Right cardiac atrium (tissue), 5 donors: ENCODE measurements at regions not wholly inside any gene's neighbourhood (a gene's known extent, or its start where the extent isn't known, plus 50 kb on each side); places are given as distances from the start of the nearest gene placed in this dataset.

ENCODE experiments used
- ATAC-seq, 2 donors: fragments of 200-7000 bp; cut with Tn5 transposase; one replicate each; pipeline versions ENCODE4 v1.8.0 to v1.9.1; 2020; ENCODE audit warnings: moderate library complexity in 2 of 2, mild to moderate bottlenecking in 1 of 2
- DNase-seq, 3 donors: peaks; one replicate each; pipeline ENCODE4 v3.0.0-alpha.2; 2020
- H3K27ac ChIP-seq: one replicate; pipeline ENCODE4 v1.5.1; 2013; ENCODE audit warnings: mild to moderate bottlenecking, low read length, control low read depth, moderate library complexity
- H3K27me3 ChIP-seq: one replicate; pipeline ENCODE4 v1.6.1; 2013; ENCODE audit not compliant: control insufficient read depth, insufficient read depth
- H3K4me1 ChIP-seq: one replicate; pipeline ENCODE4 v1.6.1; 2013; ENCODE audit warnings: low read length; ENCODE audit not compliant: control insufficient read depth, insufficient read depth
- H3K4me3 ChIP-seq: one replicate; pipeline ENCODE4 v1.5.1; 2013; ENCODE audit warnings: low read length, control low read depth
- H3K9me3 ChIP-seq: one replicate; pipeline ENCODE4 v1.6.1; 2013; ENCODE audit warnings: low read length; ENCODE audit not compliant: control insufficient read depth
- WGBS: extraction: QIAGEN DNeasy Blood & Tissue Kit; methylation state at CpG from one replicate; pipeline ENCODE4 v1.1.7; 2013; 5-methylcytosine and 5-hydroxymethylcytosine counted together
- intact Hi-C, 4 donors: fragments of 100-400 bp; cut with DNase I; formaldehyde crosslinking; loops; one replicate each; pipeline versions ENCODE4 v1.11.0 to v1.14.0; 2022 to 2023
- donor health status: healthy with polysubstance abuse.
- donor health status: DM: no; HTN: yes; CAD: no.
- donor health status: DM: no; HTN: no; CAD: no.
- donor health status: DM: no; HTN: yes; CAD: no; lungs with severe emphysema.
- donor health status: DM: yes; HTN: yes; CAD: no.

GRCh38 chr4:24240655-24241054, 343.7 kb downstream of the DHX15 start:
- Histone ChIP-seq H3K9me3 (no peaks in the 10 kb centered on the region), H3K4me1 (peaks cover 2% of the 10 kb centered on the region), H3K27me3 (no peaks in the 10 kb centered on the region), H3K27ac (peak overlapping the region; percentile 65), H3K4me3 (no peak overlapping the region)
- intact Hi-C loops: no loop called here
- ATAC-seq (no peak), DNase-seq (no peak)

- Histone ChIP-seq H3K9me3 (no peaks in the 10 kb centered on the region), H3K4me1 (peaks cover 2% of the 10 kb centered on the region), H3K4me3 (no peak overlapping the region), H3K27ac (no peak overlapping the region), H3K27me3 (no peaks in the 10 kb centered on the region)
- DNase-seq: peak in 2 of 3 donors; percentile 33 to 64
- 68% methylated on average over 7 of the region's 7 CpGs for WGBS
- ATAC-seq: peak; percentile 50 to 58
- intact Hi-C loops: no loop called here
Measured at GRCh38 chr4:24237709-24238108, 346.6 kb downstream of the DHX15 start.

DNA sequence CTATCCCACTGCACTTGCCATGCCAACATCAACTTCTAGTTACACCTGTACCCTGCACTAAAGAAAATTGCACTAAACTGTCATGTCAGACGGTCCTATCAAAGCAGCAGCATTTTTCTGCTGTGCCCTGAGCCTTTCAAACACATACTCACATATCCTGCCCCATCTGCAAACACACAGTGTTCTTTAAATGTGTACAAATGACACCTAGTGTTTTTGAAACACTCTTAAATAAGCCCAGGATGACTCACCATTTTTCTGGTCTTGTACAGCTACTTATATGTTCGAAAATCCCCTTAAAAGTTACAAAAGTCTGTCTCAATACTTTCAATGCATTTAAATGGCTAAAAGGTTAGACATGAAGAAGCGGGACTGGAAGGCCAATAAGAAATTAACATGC, 346.7 kb upstream of the PPARGC1A start:
- Histone ChIP-seq H3K9me3 (no peaks in the 10 kb centered on the region), H3K4me1 (peaks cover 2% of the 10 kb centered on the region), H3K27ac (peak overlapping the region; percentile 42), H3K4me3 (no peak overlapping the region), H3K27me3 (no peaks in the 10 kb centered on the region)
- intact Hi-C loops: no loop called here
- DNase-seq: no peak
- ATAC-seq: no peak
- WGBS: 77% methylated on average over 3 of the region's 3 CpGs

DNA sequence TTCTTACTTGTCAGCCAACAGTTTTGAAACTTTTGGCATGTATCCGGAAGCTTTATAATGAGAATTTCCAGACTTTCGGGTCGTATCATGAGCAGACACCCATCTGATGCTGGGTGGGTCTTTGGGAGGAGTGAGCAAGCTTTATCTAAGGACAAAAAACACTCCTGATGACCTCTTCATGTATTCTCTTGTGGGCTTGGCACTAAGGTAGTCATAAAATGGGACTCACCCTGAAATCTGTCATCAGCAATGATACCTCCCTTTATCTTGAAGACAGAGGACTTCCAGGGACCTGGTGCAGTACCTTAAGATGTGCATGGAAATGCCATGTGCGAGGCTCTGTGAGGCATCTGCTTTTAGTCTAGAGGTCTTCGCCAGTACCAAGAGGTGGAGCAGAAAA, 346.3 kb upstream of the PPARGC1A start:
- intact Hi-C loops: no loop called here
- ATAC-seq (no peak), DNase-seq (no peak)
- Histone ChIP-seq H3K27me3 (no peaks in the 10 kb centered on the region), H3K4me3 (no peak overlapping the region), H3K4me1 (peaks cover 2% of the 10 kb centered on the region), H3K9me3 (no peaks in the 10 kb centered on the region), H3K27ac (peak overlapping the region; percentile 42)
- 84% methylated on average over 5 of the region's 5 CpGs for WGBS

- Histone ChIP-seq H3K4me1 (no peaks in the 10 kb centered on the region), H3K27ac (no peak overlapping the region), H3K27me3 (no peaks in the 10 kb centered on the region), H3K4me3 (no peak overlapping the region), H3K9me3 (no peaks in the 10 kb centered on the region)
- intact Hi-C loops: no loop called here
- DNase-seq (no peak), ATAC-seq (no peak)
Measured at GRCh38 chr4:24235618-24236017, 345.8 kb upstream of the PPARGC1A start.

- WGBS: 60% methylated on average over 3 of the region's 3 CpGs
- no peak overlapping the region for H3K4me3 ChIP-seq
- DNase-seq (no peak), ATAC-seq (peak in 1 of 2 donors; percentile 37)
- no peaks in the 10 kb centered on the region for H3K4me1 ChIP-seq
- H3K27me3 ChIP-seq: no peaks in the 10 kb centered on the region
- H3K27ac ChIP-seq: peak overlapping the region; percentile 51
- intact Hi-C loops: no loop called here
- H3K9me3 ChIP-seq: no peaks in the 10 kb centered on the region
Measured at GRCh38 chr4:24234288-24234848, 344.5 kb upstream of the PPARGC1A start.

DNA sequence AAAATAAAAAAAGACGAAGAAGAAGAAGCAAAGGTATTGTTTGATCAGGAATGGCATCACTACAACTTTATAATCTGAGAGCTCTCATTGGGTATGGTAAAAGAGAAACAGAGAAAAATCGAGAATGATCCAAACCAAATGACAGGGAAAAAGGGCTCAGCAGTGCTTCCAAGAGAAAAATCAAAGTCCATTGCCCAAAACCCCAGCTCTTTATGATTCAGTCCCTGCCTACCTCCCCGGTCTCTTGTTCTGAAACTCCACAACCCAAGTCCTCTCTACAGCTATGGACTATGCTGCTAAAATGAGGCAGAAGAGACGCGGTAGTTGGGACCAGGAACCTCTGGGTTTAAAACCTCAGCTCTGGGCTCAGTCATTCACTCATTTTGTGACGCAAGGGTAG, 341.1 kb upstream of the PPARGC1A start:
- Histone ChIP-seq H3K27ac (no peak overlapping the region), H3K4me3 (no peak overlapping the region), H3K27me3 (no peaks in the 10 kb centered on the region), H3K4me1 (peaks cover 6% of the 10 kb centered on the region), H3K9me3 (no peaks in the 10 kb centered on the region)
- ATAC-seq: no peak
- intact Hi-C loops: no loop called here
- DNase-seq: no peak
- WGBS: 91% methylated on average over 6 of the region's 6 CpGs

- intact Hi-C loops: no loop called here
- WGBS: 83% methylated on average over 4 of the region's 4 CpGs
- Histone ChIP-seq H3K27ac (no peak overlapping the region), H3K4me3 (no peak overlapping the region), H3K4me1 (peaks cover 6% of the 10 kb centered on the region), H3K9me3 (no peaks in the 10 kb centered on the region), H3K27me3 (no peaks in the 10 kb centered on the region)
- ATAC-seq (no peak), DNase-seq (no peak)
Measured at GRCh38 chr4:24229978-24230377, 340.1 kb upstream of the PPARGC1A start.

DNA sequence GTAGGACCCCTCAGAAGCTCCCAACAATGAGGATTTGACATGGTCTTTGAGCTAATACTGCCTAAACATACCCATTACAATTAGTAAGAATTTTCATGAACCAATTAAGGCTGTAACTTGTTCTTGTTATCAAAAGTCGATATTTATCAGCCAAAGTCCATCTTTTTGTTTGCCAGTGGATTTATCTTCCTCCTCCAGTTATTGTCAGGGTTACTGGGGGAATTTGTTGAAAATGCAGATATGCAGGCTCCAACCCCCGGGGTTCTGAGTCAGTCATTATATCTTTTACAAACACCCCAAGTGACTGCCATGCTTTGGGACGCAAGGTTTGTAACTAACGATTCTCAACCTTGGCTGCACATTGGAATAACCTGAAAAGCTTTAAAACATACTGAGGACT, 338.8 kb upstream of the PPARGC1A start:
- 79% methylated on average over 4 of the region's 4 CpGs for WGBS
- no peak overlapping the region for H3K27ac ChIP-seq
- peaks cover 6% of the 10 kb centered on the region for H3K4me1 ChIP-seq
- intact Hi-C loops: no loop called here
- H3K9me3 ChIP-seq: no peaks in the 10 kb centered on the region
- peaks cover 4% of the 10 kb centered on the region for H3K27me3 ChIP-seq
- no peak for ATAC-seq
- H3K4me3 ChIP-seq: no peak overlapping the region
- DNase-seq: no peak

DNA sequence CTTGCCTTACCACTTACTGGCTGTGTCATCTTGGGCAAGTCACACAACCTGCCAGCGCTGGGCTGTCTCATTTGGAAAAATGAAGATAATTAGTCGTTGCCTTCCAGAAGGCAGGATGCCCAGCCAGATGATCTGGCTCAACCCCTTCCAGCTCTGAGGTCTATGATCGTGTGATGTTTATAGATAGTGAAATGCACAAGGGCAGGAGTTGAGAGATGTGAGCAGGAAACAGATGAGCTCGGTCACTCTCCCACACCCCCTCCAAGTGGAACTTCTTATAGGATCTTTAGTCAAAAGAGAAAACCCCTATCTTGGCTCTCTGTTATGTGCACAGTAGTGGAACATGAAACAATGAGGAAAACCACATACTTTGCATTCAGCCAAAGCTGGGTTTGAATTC, 336.8 kb upstream of the PPARGC1A start:
- Histone ChIP-seq H3K27me3 (peaks cover 4% of the 10 kb centered on the region), H3K4me1 (peaks cover 6% of the 10 kb centered on the region), H3K4me3 (no peak overlapping the region), H3K9me3 (no peaks in the 10 kb centered on the region), H3K27ac (no peak overlapping the region)
- WGBS: 25% methylated on average over 4 of the region's 4 CpGs
- intact Hi-C loops: no loop called here
- ATAC-seq: peak in 1 of 2 donors; percentile 37
- DNase-seq: no peak

- peaks cover 4% of the 10 kb centered on the region for H3K27me3 ChIP-seq
- peaks cover 6% of the 10 kb centered on the region for H3K4me1 ChIP-seq
- no peak overlapping the region for H3K27ac ChIP-seq
- intact Hi-C loops: no loop called here
- H3K4me3 ChIP-seq: no peak overlapping the region
- H3K9me3 ChIP-seq: no peaks in the 10 kb centered on the region
- 53% methylated on average over 10 of the region's 10 CpGs for WGBS
- DNase-seq (no peak), ATAC-seq (no peak)
Measured at GRCh38 chr4:24226023-24226422, 336.2 kb upstream of the PPARGC1A start.

GRCh38 chr4:24224446-24224845, 334.6 kb upstream of the PPARGC1A start:
- DNase-seq (no peak), ATAC-seq (no peak)
- 93% methylated on average over 4 of the region's 4 CpGs for WGBS
- H3K4me3 ChIP-seq: no peak overlapping the region
- intact Hi-C loops: no loop called here
- no peaks in the 10 kb centered on the region for H3K9me3 ChIP-seq
- H3K27me3 ChIP-seq: peaks cover 4% of the 10 kb centered on the region
- H3K4me1 ChIP-seq: peaks cover 6% of the 10 kb centered on the region
- no peak overlapping the region for H3K27ac ChIP-seq
